Upper lobe of left lung (tissue), 6 donors: ENCODE measurements at regions not wholly inside any gene's neighbourhood (a gene's known extent, or its start where the extent isn't known, plus 50 kb on each side); places are given as distances from the start of the nearest gene placed in this dataset.

Experiments used
- ATAC-seq, 2 donors: fragments of 200-7000 bp; cut with Tn5 transposase; one replicate each; pipeline ENCODE4 v1.9.1; 2022; ENCODE audit warnings: mild to moderate bottlenecking in 2 of 2, moderate library complexity in 2 of 2; ENCODE audit not compliant: low FRiP score in 2 of 2
- DNase-seq, 2 donors: peaks; one replicate each; pipeline ENCODE4 v3.0.0-alpha.2; 2019 to 2020
- H3K27ac ChIP-seq, 4 donors: fragments of 200-600 bp; sonication (generic); one replicate each; pipeline ENCODE4 v1.5.1; 2016 to 2019
- H3K27me3 ChIP-seq, 4 donors: fragments of 200-600 bp; sonication (generic); one replicate each; pipeline ENCODE4 v1.5.1; 2017 to 2019
- H3K36me3 ChIP-seq, 4 donors: fragments of 200-600 bp; sonication (generic); one replicate each; pipeline ENCODE4 v1.5.1; 2016 to 2019
- H3K4me1 ChIP-seq, 4 donors: fragments of 200-600 bp; sonication (generic); one replicate each; pipeline ENCODE4 v1.5.1; 2018 to 2019
- H3K4me3 ChIP-seq, 4 donors: fragments of 200-600 bp; sonication (generic); one replicate each; pipeline ENCODE4 v1.5.1; 2017 to 2019; ENCODE audit warnings: mild to moderate bottlenecking in 2 of 4, moderate library complexity in 1 of 4
- H3K9me3 ChIP-seq, 4 donors: fragments of 200-600 bp; sonication (generic); one replicate each; pipeline ENCODE4 v1.5.1; 2018 to 2019
- CTCF ChIP-seq, 6 experiments: fragments of 450-650 bp in 4 of 6; fragments of 200-600 bp in 2 of 6; sonication (generic) in 2 of 6; IDR thresholded peaks; one replicate each; pipeline ENCODE4 v1.5.1; 2016 to 2019; ENCODE audit warnings: antibody characterized with exemption in 6 of 6
- EP300 ChIP-seq, 4 donors: sonication (generic); formaldehyde crosslinking; IDR thresholded peaks; one replicate each; pipeline ENCODE4 v1.5.1; 2017; ENCODE audit warnings: antibody characterized with exemption in 4 of 4, control low read depth in 2 of 4
- POLR2A ChIP-seq, 4 donors: fragments of 450-650 bp; IDR thresholded peaks; one replicate each; pipeline ENCODE4 v1.5.1; 2016 to 2017; ENCODE audit warnings: antibody characterized with exemption in 4 of 4, mild to moderate bottlenecking in 2 of 4
- POLR2AphosphoS5 ChIP-seq, 2 donors: sonication (generic); formaldehyde crosslinking; IDR thresholded peaks; one replicate each; pipeline ENCODE4 v1.5.1; 2017; ENCODE audit warnings: antibody characterized with exemption in 2 of 2
- WGBS, 2 donors: methylation state at CpG; one replicate each; pipeline ENCODE4 v1.1.5; 2017 to 2018; 5-methylcytosine and 5-hydroxymethylcytosine counted together
- donor health status: DM: no; HTN: no; CAD: no; lungs with moderate emphysema.
- donor health status: DM: no; HTN: yes; CAD: no; lungs with severe emphysema.

DNA sequence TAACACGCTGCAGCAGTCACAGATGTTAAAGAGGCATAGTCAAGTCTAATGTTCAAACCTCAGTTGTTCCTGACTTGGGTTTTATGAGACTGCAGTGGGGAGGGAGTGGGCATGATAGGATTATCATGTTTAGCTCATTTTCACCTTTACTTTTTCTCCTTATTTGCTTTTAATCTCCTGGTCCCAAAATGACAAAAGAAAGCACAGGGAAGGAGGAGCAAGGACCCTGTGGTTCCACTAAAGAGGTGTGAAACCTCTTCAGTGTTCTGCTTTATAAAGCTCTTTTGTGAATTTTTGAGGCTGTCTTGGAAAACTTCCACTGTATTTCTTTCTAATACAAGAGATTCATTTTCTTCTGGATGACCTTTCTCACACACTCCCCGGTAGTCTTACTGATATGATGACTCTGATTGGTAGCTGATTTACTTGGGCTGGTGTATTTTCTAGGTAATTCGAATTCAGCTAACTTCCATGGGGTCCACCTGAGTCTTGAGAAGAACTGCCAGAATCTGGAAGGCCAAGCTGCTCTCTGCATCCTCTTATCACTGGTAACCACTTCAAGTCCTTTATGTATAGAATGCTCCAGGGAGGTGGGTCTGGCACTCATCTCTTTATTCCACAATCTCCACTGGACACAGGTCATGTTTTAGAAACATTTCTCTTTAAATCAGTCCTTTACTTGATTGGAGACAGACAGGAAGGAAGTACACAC is 1364.4 kb upstream of the CDH9 start:
- no peak for ATAC-seq
- Histone ChIP-seq H3K36me3 (no peaks in the 10 kb centered on the region), H3K4me1 (no peaks in the 10 kb centered on the region), H3K27me3 (no peaks in the 10 kb centered on the region), H3K9me3 (no peaks in the 10 kb centered on the region), H3K27ac (no peak overlapping the region), H3K4me3 (no peak overlapping the region)
- no peak for TF ChIP-seq EP300 (IDR thresholded peaks at IDR 0.05)
- TF ChIP-seq POLR2AphosphoS5 (IDR thresholded peaks at IDR 0.05), result no peak
- no peak for TF ChIP-seq CTCF (IDR thresholded peaks at IDR 0.05)
- no peak for TF ChIP-seq POLR2A (IDR thresholded peaks at IDR 0.05)
- DNase-seq, result no peak
- WGBS, 2 donors, result 80 to 85% methylated on average over 3 of the region's 3 CpGs

DNA sequence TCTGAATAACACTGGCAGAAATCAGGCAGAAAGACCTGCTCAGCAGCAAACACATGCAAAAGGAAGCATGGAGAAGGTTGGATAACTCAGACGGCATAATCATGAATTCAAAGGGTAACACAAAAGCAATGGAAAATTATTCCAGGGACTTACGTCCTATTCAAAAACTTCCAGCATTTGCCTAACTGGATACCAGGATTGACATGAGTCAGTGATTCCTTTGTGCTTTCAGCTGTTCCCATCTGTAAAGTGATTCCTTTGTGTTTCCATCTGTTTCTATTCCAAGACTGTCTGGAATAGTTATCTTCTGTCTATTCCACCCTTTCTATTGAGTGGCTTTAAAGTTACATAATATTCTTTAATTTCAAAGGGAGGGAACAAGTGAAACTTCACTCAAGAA is 1361.7 kb upstream of the CDH9 start:
- 82 to 96% methylated on average over 2 of the region's 2 CpGs for WGBS, 2 donors
- TF ChIP-seq POLR2A (IDR thresholded peaks at IDR 0.05) (no peak), EP300 (IDR thresholded peaks at IDR 0.05) (no peak), POLR2AphosphoS5 (IDR thresholded peaks at IDR 0.05) (no peak), CTCF (IDR thresholded peaks at IDR 0.05) (no peak)
- no peaks in the 10 kb centered on the region for H3K4me1 ChIP-seq
- DNase-seq, result no peak
- H3K36me3 ChIP-seq, result no peaks in the 10 kb centered on the region
- H3K9me3 ChIP-seq, result no peaks in the 10 kb centered on the region
- H3K27me3 ChIP-seq, result no peaks in the 10 kb centered on the region
- no peak overlapping the region for H3K27ac ChIP-seq
- ATAC-seq, result no peak
- no peak overlapping the region for H3K4me3 ChIP-seq

- no peaks in the 10 kb centered on the region for H3K9me3 ChIP-seq
- no peak for ATAC-seq
Observed at GRCh38 chr5:28399211-28399610, 1360.8 kb upstream of the CDH9 start.

GRCh38 chr5:28398185-28398584 is 1359.8 kb upstream of the CDH9 start:
- H3K4me1 ChIP-seq, result no peaks in the 10 kb centered on the region
- H3K4me3 ChIP-seq, result no peak overlapping the region
- no peaks in the 10 kb centered on the region for H3K27me3 ChIP-seq
- DNase-seq, result no peak
- H3K27ac ChIP-seq, result no peak overlapping the region
- TF ChIP-seq POLR2A (IDR thresholded peaks at IDR 0.05), result no peak
- TF ChIP-seq POLR2AphosphoS5 (IDR thresholded peaks at IDR 0.05), result no peak
- no peak for TF ChIP-seq EP300 (IDR thresholded peaks at IDR 0.05)
- no peak for TF ChIP-seq CTCF (IDR thresholded peaks at IDR 0.05)
- 73 to 77% methylated on average over 3 of the region's 3 CpGs for WGBS, 2 donors
- no peaks in the 10 kb centered on the region for H3K36me3 ChIP-seq
- ATAC-seq, result no peak
- no peaks in the 10 kb centered on the region for H3K9me3 ChIP-seq

More at GRCh38 chr5:28399211-28399610, 1360.8 kb upstream of the CDH9 start:
- TF ChIP-seq EP300 (IDR thresholded peaks at IDR 0.05) (no peak), POLR2AphosphoS5 (IDR thresholded peaks at IDR 0.05) (no peak), CTCF (IDR thresholded peaks at IDR 0.05) (no peak), POLR2A (IDR thresholded peaks at IDR 0.05) (no peak)
- no peak for DNase-seq
- no peaks in the 10 kb centered on the region for H3K27me3 ChIP-seq
- no peak overlapping the region for H3K4me3 ChIP-seq
- no peaks in the 10 kb centered on the region for H3K4me1 ChIP-seq
- no peak overlapping the region for H3K27ac ChIP-seq
- no peaks in the 10 kb centered on the region for H3K36me3 ChIP-seq

- Histone ChIP-seq H3K27me3 (no peaks in the 10 kb centered on the region), H3K27ac (no peak overlapping the region), H3K4me1 (no peaks in the 10 kb centered on the region), H3K36me3 (no peaks in the 10 kb centered on the region), H3K9me3 (no peaks in the 10 kb centered on the region), H3K4me3 (no peak overlapping the region)
- TF ChIP-seq EP300 (IDR thresholded peaks at IDR 0.05), result no peak
- no peak for TF ChIP-seq CTCF (IDR thresholded peaks at IDR 0.05)
- TF ChIP-seq POLR2AphosphoS5 (IDR thresholded peaks at IDR 0.05), result no peak
- no peak for TF ChIP-seq POLR2A (IDR thresholded peaks at IDR 0.05)
- 51% methylated on average over 4 of the region's 4 CpGs for WGBS, 2 donors
- no peak for DNase-seq
- no peak for ATAC-seq
Observed at GRCh38 chr5:28397502-28397941, 1359.1 kb upstream of the CDH9 start.
